ENCODE measurements at regions not wholly inside any gene's neighbourhood (a gene's known extent, or its start where the extent isn't known, plus 50 kb on each side); places are given as distances from the start of the nearest gene placed in this dataset.
"Not testable (repeated sequence)": the region's sequence is repeated elsewhere in the genome, so short reads cannot be mapped to it uniquely, and the experiment has no call there.

DNA sequence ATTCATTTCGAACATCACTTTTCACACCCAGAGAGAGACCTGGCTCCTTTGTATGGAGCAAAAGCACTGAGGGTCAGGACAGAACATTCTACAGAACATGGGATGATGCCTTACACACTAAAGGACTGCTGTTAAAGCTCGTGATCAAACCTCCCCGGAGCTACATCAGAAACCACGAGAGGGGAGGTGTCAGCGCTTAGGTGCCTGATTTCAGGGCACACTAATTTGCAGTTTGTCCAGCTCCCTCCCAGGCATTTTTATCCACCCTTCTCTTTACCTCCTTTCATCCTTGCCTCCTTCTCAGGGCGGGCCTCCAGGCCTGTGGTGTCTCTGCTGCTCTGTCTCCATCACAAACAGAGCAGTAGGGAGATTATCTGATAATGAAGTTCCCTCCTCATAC lies 127.5 kb downstream of the VPREB1 start:
- DNase-seq (ENCODE audit: low spot score), result no peak

DNA sequence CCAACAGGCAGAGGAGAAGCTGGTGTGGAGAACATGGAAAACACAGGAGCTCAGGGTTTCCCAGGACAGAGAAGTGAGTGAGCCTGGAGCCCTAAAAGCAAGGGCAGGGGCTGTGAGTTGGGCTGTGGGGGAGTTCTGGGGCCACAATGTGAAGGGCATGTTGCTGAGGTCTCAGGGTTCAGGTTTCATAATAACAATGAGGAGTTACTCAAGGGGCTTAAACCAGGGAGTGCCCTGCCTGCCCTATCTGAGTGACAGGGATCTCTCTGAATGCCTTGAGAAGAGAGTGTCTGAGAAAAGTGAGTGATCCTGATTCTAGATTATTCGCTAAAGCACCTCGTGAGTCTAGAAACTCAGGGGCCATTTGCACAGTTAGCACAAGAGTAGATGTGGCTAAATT lies 129.6 kb downstream of the VPREB1 start:
- no peak for DNase-seq (ENCODE audit: low spot score)

GRCh38 chr22:22374579-22374978 lies 130.0 kb downstream of the VPREB1 start:
- no peak for DNase-seq (ENCODE audit: low spot score)

- DNase-seq (ENCODE audit: low spot score), result no peak
These were observed 131.2 kb downstream of the VPREB1 start for GRCh38 chr22:22375576-22376351.

DNA sequence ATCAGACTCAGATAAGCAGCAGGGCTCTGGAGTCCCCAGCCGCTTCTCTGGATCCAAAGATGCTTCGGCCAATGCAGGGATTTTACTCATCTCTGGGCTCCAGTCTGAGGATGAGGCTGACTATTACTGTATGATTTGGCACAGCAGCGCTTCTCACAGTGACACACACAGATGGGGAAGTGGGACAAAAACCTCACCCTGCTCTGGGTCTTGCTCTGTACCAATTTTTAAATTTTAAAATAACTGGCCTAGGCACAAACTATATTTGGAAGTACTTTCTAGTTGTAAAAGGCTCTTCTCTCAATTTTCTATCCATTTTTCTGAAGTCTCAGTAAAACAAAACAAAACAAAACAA lies 131.7 kb downstream of the VPREB1 start:
- DNase-seq (ENCODE audit: low spot score), result no peak

DNA sequence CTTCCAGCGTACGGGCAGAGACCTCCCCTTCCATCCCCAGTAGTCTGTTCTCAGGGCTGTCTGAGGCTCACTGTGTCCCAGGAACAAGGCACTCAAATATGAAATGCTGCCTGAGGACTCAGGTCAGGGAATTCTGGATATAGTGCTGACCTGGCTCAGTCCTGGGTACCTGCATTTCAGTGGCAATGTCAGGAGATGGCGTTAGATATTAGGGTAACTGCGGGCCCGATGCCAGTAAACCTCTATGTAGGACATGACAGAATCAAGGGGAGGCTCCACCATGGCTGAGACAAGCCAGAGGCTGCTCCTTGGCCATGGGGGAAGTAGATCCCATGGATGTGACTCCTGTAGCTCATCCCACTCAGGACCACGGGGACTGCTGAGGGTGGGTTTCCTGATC lies 131.7 kb downstream of the ZNF280B start:
- not testable (repeated sequence) for DNase-seq (ENCODE audit: low spot score)

- no peak for DNase-seq (ENCODE audit: low spot score)
These were observed 131.2 kb downstream of the ZNF280B start for GRCh38 chr22:22377335-22377734.

DNA sequence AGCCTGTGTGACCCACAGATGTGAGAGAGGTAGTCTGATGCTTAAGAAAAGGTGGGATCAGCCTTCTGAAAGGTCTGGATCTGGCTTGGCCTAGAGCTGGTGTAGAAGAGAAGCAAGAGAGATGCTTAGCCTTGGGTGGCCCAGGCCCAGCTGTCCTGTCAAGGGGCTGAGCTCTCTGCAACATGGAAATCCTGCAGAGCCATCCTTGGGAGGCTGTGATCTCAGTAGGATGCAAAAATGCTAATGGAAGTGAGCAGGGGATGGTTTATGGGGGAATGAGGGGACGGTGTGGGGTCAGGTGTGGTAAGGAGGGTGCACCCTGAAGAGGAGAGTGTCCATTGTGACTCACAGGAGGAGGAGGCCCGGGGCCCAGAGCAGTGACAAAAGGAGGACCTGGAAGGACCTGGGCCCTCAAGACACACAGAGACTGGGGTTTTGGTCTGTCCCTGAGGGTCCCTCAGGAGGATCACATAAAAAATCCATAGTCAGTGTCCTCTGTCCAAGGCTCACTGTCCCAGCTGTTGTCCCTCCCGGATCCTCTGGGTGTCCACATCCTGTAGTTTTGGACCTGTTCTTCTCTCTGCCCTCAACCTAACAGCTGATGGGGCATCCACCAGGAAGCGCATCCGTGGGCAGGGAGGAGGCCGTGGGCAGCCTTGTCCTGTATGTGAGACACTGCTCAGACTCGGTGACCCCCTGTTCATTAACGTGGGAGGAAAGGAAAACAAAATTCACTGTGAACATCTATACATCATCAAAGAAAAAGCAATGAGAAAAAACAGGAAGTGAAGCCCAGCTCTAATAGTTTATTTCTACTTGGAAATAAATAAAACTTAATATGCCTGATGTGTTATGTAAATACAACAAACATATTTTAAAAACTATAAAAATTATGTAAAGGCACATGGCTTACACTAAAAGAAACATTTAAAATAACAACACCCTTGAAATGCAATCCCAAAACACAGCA lies 129.8 kb downstream of the ZNF280B start:
- no peak for DNase-seq (ENCODE audit: low spot score)

- peak; percentile 78 for DNase-seq (ENCODE audit: low spot score)
These were observed 128.2 kb downstream of the ZNF280B start for GRCh38 chr22:22380098-22381030.

GRCh38 chr22:22381292-22381691 lies 127.2 kb downstream of the ZNF280B start:
- DNase-seq (ENCODE audit: low spot score), result not testable (repeated sequence)

DNA sequence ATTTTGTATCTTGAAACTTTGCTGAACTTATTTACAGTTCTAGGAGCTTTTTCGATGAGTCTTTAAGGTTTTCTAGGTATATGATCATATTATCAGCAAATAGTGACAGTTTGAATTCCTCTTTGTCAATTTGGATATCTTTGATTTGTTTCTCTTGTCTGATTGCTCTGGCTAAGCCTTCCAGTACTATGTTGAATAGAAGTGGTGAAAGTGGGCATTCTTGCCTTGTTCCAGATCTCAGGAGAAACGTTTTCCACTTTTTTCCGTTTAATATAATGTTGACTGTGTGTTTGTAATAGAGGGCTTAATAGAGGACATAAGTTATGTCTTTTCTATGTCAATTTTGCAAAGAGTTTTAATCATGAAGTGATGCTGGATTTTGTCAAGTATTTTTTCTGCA lies 124.3 kb downstream of the ZNF280B start:
- no peak for DNase-seq (ENCODE audit: low spot score)

GRCh38 chr22:22384668-22385244 lies 123.8 kb downstream of the ZNF280B start:
- no peak for DNase-seq (ENCODE audit: low spot score)

GRCh38 chr22:22386602-22387385 lies 121.7 kb downstream of the ZNF280B start:
- no peak for DNase-seq (ENCODE audit: low spot score)

- DNase-seq (ENCODE audit: low spot score), result no peak
These were observed 121.2 kb downstream of the ZNF280B start for GRCh38 chr22:22387386-22387736.

DNA sequence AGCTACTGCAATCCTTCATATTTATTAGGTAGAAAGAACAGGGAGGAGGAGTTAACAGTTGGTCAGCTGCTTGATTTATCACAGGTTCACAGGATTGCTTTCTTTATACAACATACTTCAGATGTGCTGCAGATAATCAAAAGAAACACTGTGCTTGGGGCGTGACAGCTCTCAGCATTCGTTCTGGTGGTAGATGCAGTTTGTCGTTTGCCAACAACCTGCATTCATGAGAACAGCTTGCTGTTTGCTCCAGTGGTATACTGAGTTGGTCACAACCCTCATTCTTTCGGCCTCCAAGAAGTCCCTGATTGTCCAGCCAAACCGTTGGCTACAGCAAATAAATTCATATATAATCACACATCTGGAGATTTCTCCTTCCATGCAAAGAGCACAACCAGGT lies 120.5 kb downstream of the ZNF280B start:
- no peak for DNase-seq (ENCODE audit: low spot score)

- DNase-seq (ENCODE audit: low spot score), result no peak
These were observed 120.0 kb downstream of the ZNF280B start for GRCh38 chr22:22388494-22388893.

DNA sequence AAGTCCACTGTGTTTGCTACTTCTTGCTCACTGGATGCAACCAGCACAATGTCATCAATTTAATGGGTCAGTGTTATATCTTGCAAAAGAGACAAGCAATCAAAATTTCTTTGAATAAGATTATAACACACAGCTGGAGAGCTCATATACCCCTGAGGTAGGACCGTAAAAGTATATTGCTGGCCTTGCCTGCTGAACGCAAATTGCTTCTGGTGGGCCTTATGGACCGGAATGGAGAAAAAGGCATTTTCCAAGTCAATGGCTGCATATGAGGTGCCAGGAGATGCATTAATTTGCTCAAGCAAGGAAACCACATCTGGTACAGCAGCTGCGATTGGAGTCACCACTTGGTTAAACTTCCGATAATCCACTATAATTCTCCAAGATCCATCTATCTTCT lies 119.1 kb downstream of the ZNF280B start:
- no peak for DNase-seq (ENCODE audit: low spot score)

GRCh38 chr22:22390989-22391388 lies 117.6 kb downstream of the ZNF280B start:
- DNase-seq (ENCODE audit: low spot score), result no peak

DNA sequence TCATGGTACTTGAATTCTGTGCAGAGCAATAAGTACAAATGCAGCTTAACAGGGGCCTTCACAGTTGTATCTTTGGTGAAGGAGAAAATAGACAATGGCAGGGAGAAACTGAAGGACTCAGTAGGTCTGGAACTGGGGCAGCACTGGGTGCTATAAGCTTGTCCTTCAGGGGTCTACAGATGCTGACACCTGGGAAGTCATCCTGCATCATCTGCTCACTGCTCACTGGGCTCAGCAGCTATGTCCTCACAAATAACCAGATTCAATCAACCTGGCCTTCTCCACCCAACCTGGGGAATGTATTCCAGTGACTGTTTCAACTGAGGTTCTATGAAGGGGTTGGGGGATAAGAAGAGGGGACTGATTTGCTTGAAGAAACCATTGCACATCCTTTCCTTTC lies 117.0 kb downstream of the ZNF280B start:
- no peak for DNase-seq (ENCODE audit: low spot score)

DNA sequence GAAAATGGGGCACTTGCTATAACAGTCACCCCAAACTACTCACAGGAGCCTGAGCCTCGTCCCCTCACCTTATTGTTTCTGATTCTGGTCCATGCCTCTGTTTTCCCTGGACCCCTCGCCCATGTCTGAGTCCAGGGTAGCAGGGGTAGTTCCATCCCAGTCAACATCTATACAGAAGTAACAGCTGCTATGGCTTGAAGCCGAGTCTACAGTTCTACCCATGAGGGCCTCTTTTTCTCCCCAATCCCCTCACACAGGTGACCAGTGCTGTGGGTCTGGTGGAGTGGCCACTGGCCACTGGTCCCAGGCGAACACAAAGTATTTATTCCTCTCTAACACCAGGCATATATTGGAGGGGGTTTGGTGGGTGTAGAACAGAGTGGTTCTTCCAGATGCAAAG lies 116.4 kb downstream of the ZNF280B start:
- no peak for DNase-seq (ENCODE audit: low spot score)

DNA sequence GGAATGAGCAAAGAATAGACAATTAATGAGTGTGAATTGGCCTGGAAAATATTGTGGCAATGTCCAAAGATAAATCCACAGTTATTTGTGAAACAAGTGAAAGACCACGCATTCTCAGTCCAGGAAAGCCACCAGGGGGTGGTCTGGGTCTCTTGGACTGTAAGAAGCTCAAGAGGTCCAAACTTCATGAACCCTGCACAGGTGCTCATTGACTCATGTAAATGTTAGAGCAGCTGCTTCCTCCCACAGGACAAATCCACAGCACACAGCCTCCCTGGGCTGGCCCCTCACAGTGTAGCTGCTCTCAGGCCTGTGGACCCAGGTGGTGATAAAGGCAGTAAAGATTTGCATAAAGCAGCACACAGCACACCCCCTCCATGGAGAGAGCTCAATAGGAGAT lies 114.0 kb downstream of the ZNF280B start:
- peak; percentile 76 for DNase-seq (ENCODE audit: low spot score)
